ENCODE measurements at regions not wholly inside any gene's neighbourhood (a gene's known extent, or its start where the extent isn't known, plus 50 kb on each side); places are given as distances from the start of the nearest gene placed in this dataset.

DNA sequence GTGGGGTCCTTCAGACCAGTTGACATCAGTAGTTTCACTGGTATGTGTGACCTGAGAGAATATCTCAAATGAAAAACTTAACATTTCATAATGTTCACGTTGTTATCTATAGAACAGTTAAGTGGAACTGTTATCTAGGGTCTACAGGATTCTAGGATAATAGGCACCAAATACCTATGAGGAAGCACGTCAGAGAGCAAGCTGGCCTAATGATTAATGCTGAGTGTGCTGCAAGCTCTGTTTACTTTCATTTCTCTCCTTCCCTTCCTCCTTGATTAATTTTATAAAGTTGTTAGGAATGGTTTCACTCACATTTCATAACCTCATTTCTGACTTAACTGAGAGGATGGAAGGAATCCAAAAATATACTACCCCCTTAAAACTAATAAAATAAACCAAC is 362.5 kb upstream of the ZNF717 start:
- H3K9me3 ChIP-seq (ENCODE audit: insufficient read depth, low read depth, low read length), result no peaks in the 10 kb centered on the region; the same call in 1 of the 2 replicates

GRCh38 chr3:76152028-76152427 is 366.7 kb upstream of the ZNF717 start:
- H3F3A ChIP-seq (ENCODE audit: low read depth), result no peaks in the 10 kb centered on the region
- no peaks in the 10 kb centered on the region for H4K20me1 ChIP-seq (ENCODE audit: insufficient read depth, low read length, poor library complexity, severe bottlenecking)
- no peaks in the 10 kb centered on the region for H3K36me3 ChIP-seq (ENCODE audit: insufficient read depth, low read length)
- H3K79me2 ChIP-seq (ENCODE audit: insufficient read depth, low read length), result no peaks in the 10 kb centered on the region
- H3K27me3 ChIP-seq (ENCODE audit: insufficient read depth, low read length, poor library complexity, severe bottlenecking), result no peaks in the 10 kb centered on the region
- no peaks in the 10 kb centered on the region for H3K4me1 ChIP-seq (ENCODE audit: insufficient read depth, low read length, poor library complexity, severe bottlenecking)
- no peak overlapping the region for H2AFZ ChIP-seq (ENCODE audit: low read length)
- no peaks in the 10 kb centered on the region for H3K9me2 ChIP-seq (replicated peaks; ENCODE audit: low read depth, low read length)
- H3K4me2 ChIP-seq (ENCODE audit: low read depth, low read length, poor library complexity, severe bottlenecking), result no peak overlapping the region
- no peak for TF ChIP-seq EZH2phosphoT487 (IDR thresholded peaks at IDR 0.05; ENCODE audit: borderline replicate concordance)
- TF ChIP-seq, protein P1, sequence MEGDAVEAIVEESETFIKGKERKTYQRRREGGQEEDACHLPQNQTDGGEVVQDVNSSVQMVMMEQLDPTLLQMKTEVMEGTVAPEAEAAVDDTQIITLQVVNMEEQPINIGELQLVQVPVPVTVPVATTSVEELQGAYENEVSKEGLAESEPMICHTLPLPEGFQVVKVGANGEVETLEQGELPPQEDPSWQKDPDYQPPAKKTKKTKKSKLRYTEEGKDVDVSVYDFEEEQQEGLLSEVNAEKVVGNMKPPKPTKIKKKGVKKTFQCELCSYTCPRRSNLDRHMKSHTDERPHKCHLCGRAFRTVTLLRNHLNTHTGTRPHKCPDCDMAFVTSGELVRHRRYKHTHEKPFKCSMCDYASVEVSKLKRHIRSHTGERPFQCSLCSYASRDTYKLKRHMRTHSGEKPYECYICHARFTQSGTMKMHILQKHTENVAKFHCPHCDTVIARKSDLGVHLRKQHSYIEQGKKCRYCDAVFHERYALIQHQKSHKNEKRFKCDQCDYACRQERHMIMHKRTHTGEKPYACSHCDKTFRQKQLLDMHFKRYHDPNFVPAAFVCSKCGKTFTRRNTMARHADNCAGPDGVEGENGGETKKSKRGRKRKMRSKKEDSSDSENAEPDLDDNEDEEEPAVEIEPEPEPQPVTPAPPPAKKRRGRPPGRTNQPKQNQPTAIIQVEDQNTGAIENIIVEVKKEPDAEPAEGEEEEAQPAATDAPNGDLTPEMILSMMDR (conservative IDR thresholded peaks at IDR 0.05; ENCODE audit: low read length), result no peak
- H3K4me3 ChIP-seq (ENCODE audit: low read length, poor library complexity, severe bottlenecking), result no peak overlapping the region
- no peaks in the 10 kb centered on the region; the same call in 1 of the 2 replicates for H3K9me3 ChIP-seq (ENCODE audit: insufficient read depth, low read depth, low read length)
- no peak overlapping the region for H3K9ac ChIP-seq (ENCODE audit: low read depth, low read length, poor library complexity, severe bottlenecking)

More for the DNA sequence above, 362.5 kb upstream of the ZNF717 start:
- no peak for TF ChIP-seq EZH2phosphoT487 (IDR thresholded peaks at IDR 0.05; ENCODE audit: borderline replicate concordance)
- TF ChIP-seq, protein P1 (conservative IDR thresholded peaks at IDR 0.05; ENCODE audit: low read length), result no peak
- Histone ChIP-seq H3K9me2 (replicated peaks; ENCODE audit: low read depth, low read length) (no peaks in the 10 kb centered on the region), H2AFZ (ENCODE audit: low read length) (no peak overlapping the region), H3F3A (ENCODE audit: low read depth) (no peaks in the 10 kb centered on the region), H3K4me1 (ENCODE audit: insufficient read depth, low read length, poor library complexity, severe bottlenecking) (no peaks in the 10 kb centered on the region), H4K20me1 (ENCODE audit: insufficient read depth, low read length, poor library complexity, severe bottlenecking) (no peaks in the 10 kb centered on the region), H3K79me2 (ENCODE audit: insufficient read depth, low read length) (no peaks in the 10 kb centered on the region), H3K4me2 (ENCODE audit: low read depth, low read length, poor library complexity, severe bottlenecking) (no peak overlapping the region), H3K9ac (ENCODE audit: low read depth, low read length, poor library complexity, severe bottlenecking) (no peak overlapping the region), H3K4me3 (ENCODE audit: low read length, poor library complexity, severe bottlenecking) (no peak overlapping the region), H3K36me3 (ENCODE audit: insufficient read depth, low read length) (no peaks in the 10 kb centered on the region), H3K27me3 (ENCODE audit: insufficient read depth, low read length, poor library complexity, severe bottlenecking) (no peaks in the 10 kb centered on the region)

GRCh38 chr3:76161856-76162255 is 376.5 kb upstream of the ZNF717 start:
- Histone ChIP-seq H3K27me3 (ENCODE audit: insufficient read depth, low read length, poor library complexity, severe bottlenecking) (no peaks in the 10 kb centered on the region), H3K9me3 (ENCODE audit: insufficient read depth, low read depth, low read length) (no peaks in the 10 kb centered on the region), H2AFZ (ENCODE audit: low read length) (no peak overlapping the region), H3K36me3 (ENCODE audit: insufficient read depth, low read length) (no peaks in the 10 kb centered on the region), H3F3A (ENCODE audit: low read depth) (no peaks in the 10 kb centered on the region), H3K4me3 (ENCODE audit: low read length, poor library complexity, severe bottlenecking) (no peak overlapping the region), H3K4me1 (ENCODE audit: insufficient read depth, low read length, poor library complexity, severe bottlenecking) (no peaks in the 10 kb centered on the region), H3K79me2 (ENCODE audit: insufficient read depth, low read length) (no peaks in the 10 kb centered on the region), H3K9me2 (replicated peaks; ENCODE audit: low read depth, low read length) (no peaks in the 10 kb centered on the region), H3K9ac (ENCODE audit: low read depth, low read length, poor library complexity, severe bottlenecking) (no peak overlapping the region), H3K4me2 (ENCODE audit: low read depth, low read length, poor library complexity, severe bottlenecking) (no peak overlapping the region), H4K20me1 (ENCODE audit: insufficient read depth, low read length, poor library complexity, severe bottlenecking) (no peaks in the 10 kb centered on the region)
- TF ChIP-seq EZH2phosphoT487 (IDR thresholded peaks at IDR 0.05; ENCODE audit: borderline replicate concordance), result no peak
- TF ChIP-seq, protein P1 (conservative IDR thresholded peaks at IDR 0.05; ENCODE audit: low read length), result no peak

Data from Loucy (cell line).